ENCODE measurements at regions not wholly inside any gene's neighbourhood (a gene's known extent, or its start where the extent isn't known, plus 50 kb on each side); places are given as distances from the start of the nearest gene placed in this dataset.

GRCh38 chr1:37282764-37283163, 191.6 kb upstream of the ZC3H12A start:
- Histone ChIP-seq H3K36me3 (ENCODE audit: insufficient read depth) (no peaks in the 10 kb centered on the region), H3K27me3 (ENCODE audit: insufficient read depth, low read depth) (peaks cover 25% of the 10 kb centered on the region; the same call in 1 of the 2 replicates), H3K4me3 (IDR thresholded peaks at IDR 0.05; ENCODE audit: insufficient read depth, low read depth, low read length) (no peak overlapping the region), H3K79me2 (ENCODE audit: insufficient read depth, low read depth) (no peaks in the 10 kb centered on the region), H3K4me1 (ENCODE audit: low read depth, poor library complexity, severe bottlenecking) (no peaks in the 10 kb centered on the region), H3K27ac (no peak overlapping the region), H2AFZ (ENCODE audit: low read depth) (no peak overlapping the region), H3K4me2 (no peak overlapping the region), H3K9ac (no peak overlapping the region), H4K20me1 (ENCODE audit: insufficient read depth) (no peaks in the 10 kb centered on the region)
- TF ChIP-seq, protein P1, sequence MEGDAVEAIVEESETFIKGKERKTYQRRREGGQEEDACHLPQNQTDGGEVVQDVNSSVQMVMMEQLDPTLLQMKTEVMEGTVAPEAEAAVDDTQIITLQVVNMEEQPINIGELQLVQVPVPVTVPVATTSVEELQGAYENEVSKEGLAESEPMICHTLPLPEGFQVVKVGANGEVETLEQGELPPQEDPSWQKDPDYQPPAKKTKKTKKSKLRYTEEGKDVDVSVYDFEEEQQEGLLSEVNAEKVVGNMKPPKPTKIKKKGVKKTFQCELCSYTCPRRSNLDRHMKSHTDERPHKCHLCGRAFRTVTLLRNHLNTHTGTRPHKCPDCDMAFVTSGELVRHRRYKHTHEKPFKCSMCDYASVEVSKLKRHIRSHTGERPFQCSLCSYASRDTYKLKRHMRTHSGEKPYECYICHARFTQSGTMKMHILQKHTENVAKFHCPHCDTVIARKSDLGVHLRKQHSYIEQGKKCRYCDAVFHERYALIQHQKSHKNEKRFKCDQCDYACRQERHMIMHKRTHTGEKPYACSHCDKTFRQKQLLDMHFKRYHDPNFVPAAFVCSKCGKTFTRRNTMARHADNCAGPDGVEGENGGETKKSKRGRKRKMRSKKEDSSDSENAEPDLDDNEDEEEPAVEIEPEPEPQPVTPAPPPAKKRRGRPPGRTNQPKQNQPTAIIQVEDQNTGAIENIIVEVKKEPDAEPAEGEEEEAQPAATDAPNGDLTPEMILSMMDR (conservative IDR thresholded peaks at IDR 0.05; ENCODE audit: low read depth, low read length) = no peak

GRCh38 chr1:37284053-37284452, 190.3 kb upstream of the ZC3H12A start:
- H3K79me2 ChIP-seq (ENCODE audit: insufficient read depth, low read depth) = no peaks in the 10 kb centered on the region
- no peak overlapping the region for H3K9ac ChIP-seq
- H3K4me3 ChIP-seq (IDR thresholded peaks at IDR 0.05; ENCODE audit: insufficient read depth, low read depth, low read length) = no peak overlapping the region
- H4K20me1 ChIP-seq (ENCODE audit: insufficient read depth) = no peaks in the 10 kb centered on the region
- H2AFZ ChIP-seq (ENCODE audit: low read depth) = no peak overlapping the region
- TF ChIP-seq, protein P1 (conservative IDR thresholded peaks at IDR 0.05; ENCODE audit: low read depth, low read length) = no peak
- no peak overlapping the region for H3K4me2 ChIP-seq
- peaks cover 25% of the 10 kb centered on the region; the same call in 1 of the 2 replicates for H3K27me3 ChIP-seq (ENCODE audit: insufficient read depth, low read depth)
- H3K36me3 ChIP-seq (ENCODE audit: insufficient read depth) = no peaks in the 10 kb centered on the region
- H3K4me1 ChIP-seq (ENCODE audit: low read depth, poor library complexity, severe bottlenecking) = peaks cover 5% of the 10 kb centered on the region
- no peak overlapping the region for H3K27ac ChIP-seq

GRCh38 chr1:37286881-37287280, 187.5 kb upstream of the ZC3H12A start:
- Histone ChIP-seq H3K4me3 (IDR thresholded peaks at IDR 0.05; ENCODE audit: insufficient read depth, low read depth, low read length) (no peak overlapping the region), H3K27ac (no peak overlapping the region), H3K36me3 (ENCODE audit: insufficient read depth) (no peaks in the 10 kb centered on the region), H3K4me1 (ENCODE audit: low read depth, poor library complexity, severe bottlenecking) (peaks cover 11% of the 10 kb centered on the region), H3K4me2 (no peak overlapping the region), H3K9ac (no peak overlapping the region), H4K20me1 (ENCODE audit: insufficient read depth) (no peaks in the 10 kb centered on the region), H2AFZ (ENCODE audit: low read depth) (no peak overlapping the region), H3K27me3 (ENCODE audit: insufficient read depth, low read depth) (peaks cover 25% of the 10 kb centered on the region; the same call in 1 of the 2 replicates), H3K79me2 (ENCODE audit: insufficient read depth, low read depth) (no peaks in the 10 kb centered on the region)
- TF ChIP-seq, protein P1 (conservative IDR thresholded peaks at IDR 0.05; ENCODE audit: low read depth, low read length) = no peak

GRCh38 chr1:37288900-37289299, 185.5 kb upstream of the ZC3H12A start:
- H3K4me2 ChIP-seq = peak overlapping the region; percentile 42; the same call in 1 of the 2 replicates
- TF ChIP-seq, protein P1 (conservative IDR thresholded peaks at IDR 0.05; ENCODE audit: low read depth, low read length) = no peak
- H3K36me3 ChIP-seq (ENCODE audit: insufficient read depth) = no peaks in the 10 kb centered on the region
- H3K79me2 ChIP-seq (ENCODE audit: insufficient read depth, low read depth) = no peaks in the 10 kb centered on the region
- no peak overlapping the region for H3K4me3 ChIP-seq (IDR thresholded peaks at IDR 0.05; ENCODE audit: insufficient read depth, low read depth, low read length)
- no peak overlapping the region for H3K9ac ChIP-seq
- peak overlapping the region; percentile 38; the same call in 1 of the 2 replicates for H2AFZ ChIP-seq (ENCODE audit: low read depth)
- H4K20me1 ChIP-seq (ENCODE audit: insufficient read depth) = no peaks in the 10 kb centered on the region
- H3K4me1 ChIP-seq (ENCODE audit: low read depth, poor library complexity, severe bottlenecking) = peaks cover 11% of the 10 kb centered on the region
- H3K27ac ChIP-seq = no peak overlapping the region
- H3K27me3 ChIP-seq (ENCODE audit: insufficient read depth, low read depth) = peaks cover 28% of the 10 kb centered on the region
